ENCODE measurements at regions not wholly inside any gene's neighbourhood (a gene's known extent, or its start where the extent isn't known, plus 50 kb on each side); places are given as distances from the start of the nearest gene placed in this dataset.

- no peak overlapping the region for H3K4me3 ChIP-seq (ENCODE audit: low read depth in 1 of 2, low read length in 2 of 2)
- H3K27me3 ChIP-seq (ENCODE audit: low read depth, low read length): no peaks in the 10 kb centered on the region
- peak overlapping the region; percentile 40 for H3K27ac ChIP-seq (ENCODE audit: low read length)
- H3K9me3 ChIP-seq (ENCODE audit: control insufficient read depth in 1 of 2, low read length in 2 of 2): no peaks in the 10 kb centered on the region
- H3K36me3 ChIP-seq (ENCODE audit: control insufficient read depth in 1 of 2, insufficient read depth in 2 of 2, low read length in 2 of 2): no peaks in the 10 kb centered on the region
- H3K4me1 ChIP-seq (ENCODE audit: control insufficient read depth in 1 of 2, insufficient read depth in 2 of 2, low read length in 2 of 2): peaks cover 0 to 5% of the 10 kb centered on the region in 2 donors
Observed at GRCh38 chr5:57598756-57599155, 116.1 kb upstream of the ACTBL2 start.

GRCh38 chr5:57598097-57598496, 115.5 kb upstream of the ACTBL2 start:
- H3K27ac ChIP-seq (ENCODE audit: low read length): peak overlapping the region; percentile 40
- H3K36me3 ChIP-seq (ENCODE audit: control insufficient read depth in 1 of 2, insufficient read depth in 2 of 2, low read length in 2 of 2): no peaks in the 10 kb centered on the region
- no peak overlapping the region for H3K4me3 ChIP-seq (ENCODE audit: low read depth in 1 of 2, low read length in 2 of 2)
- no peaks in the 10 kb centered on the region for H3K9me3 ChIP-seq (ENCODE audit: control insufficient read depth in 1 of 2, low read length in 2 of 2)
- H3K27me3 ChIP-seq (ENCODE audit: low read depth, low read length): no peaks in the 10 kb centered on the region
- peaks cover 0 to 5% of the 10 kb centered on the region in 2 donors for H3K4me1 ChIP-seq (ENCODE audit: control insufficient read depth in 1 of 2, insufficient read depth in 2 of 2, low read length in 2 of 2)

- Histone ChIP-seq H3K27ac (ENCODE audit: low read length) (no peak overlapping the region), H3K4me3 (ENCODE audit: low read depth in 1 of 2, low read length in 2 of 2) (no peak overlapping the region), H3K36me3 (ENCODE audit: control insufficient read depth in 1 of 2, insufficient read depth in 2 of 2, low read length in 2 of 2) (no peaks in the 10 kb centered on the region), H3K9me3 (ENCODE audit: control insufficient read depth in 1 of 2, low read length in 2 of 2) (no peaks in the 10 kb centered on the region), H3K27me3 (ENCODE audit: low read depth, low read length) (no peaks in the 10 kb centered on the region), H3K4me1 (ENCODE audit: control insufficient read depth in 1 of 2, insufficient read depth in 2 of 2, low read length in 2 of 2) (peaks cover 0 to 5% of the 10 kb centered on the region in 2 donors)
Observed at GRCh38 chr5:57595523-57595991, 112.9 kb upstream of the ACTBL2 start.

GRCh38 chr5:57594436-57594835, 111.8 kb upstream of the ACTBL2 start:
- no peaks in the 10 kb centered on the region for H3K36me3 ChIP-seq (ENCODE audit: control insufficient read depth in 1 of 2, insufficient read depth in 2 of 2, low read length in 2 of 2)
- no peak overlapping the region for H3K27ac ChIP-seq (ENCODE audit: low read length)
- H3K4me3 ChIP-seq (ENCODE audit: low read depth in 1 of 2, low read length in 2 of 2): no peak overlapping the region
- no peaks in the 10 kb centered on the region for H3K27me3 ChIP-seq (ENCODE audit: low read depth, low read length)
- no peaks in the 10 kb centered on the region for H3K9me3 ChIP-seq (ENCODE audit: control insufficient read depth in 1 of 2, low read length in 2 of 2)
- H3K4me1 ChIP-seq (ENCODE audit: control insufficient read depth in 1 of 2, insufficient read depth in 2 of 2, low read length in 2 of 2): peaks cover 0 to 5% of the 10 kb centered on the region in 2 donors

GRCh38 chr5:57592236-57592635, 109.6 kb upstream of the ACTBL2 start:
- H3K4me3 ChIP-seq (ENCODE audit: low read depth in 1 of 2, low read length in 2 of 2): no peak overlapping the region
- no peaks in the 10 kb centered on the region for H3K27me3 ChIP-seq (ENCODE audit: low read depth, low read length)
- peaks cover 0 to 5% of the 10 kb centered on the region in 2 donors for H3K4me1 ChIP-seq (ENCODE audit: control insufficient read depth in 1 of 2, insufficient read depth in 2 of 2, low read length in 2 of 2)
- no peaks in the 10 kb centered on the region for H3K36me3 ChIP-seq (ENCODE audit: control insufficient read depth in 1 of 2, insufficient read depth in 2 of 2, low read length in 2 of 2)
- no peak overlapping the region for H3K27ac ChIP-seq (ENCODE audit: low read length)
- H3K9me3 ChIP-seq (ENCODE audit: control insufficient read depth in 1 of 2, low read length in 2 of 2): no peaks in the 10 kb centered on the region

- H3K27me3 ChIP-seq (ENCODE audit: low read depth, low read length): no peaks in the 10 kb centered on the region
Observed at GRCh38 chr5:57586649-57587048, 104.0 kb upstream of the ACTBL2 start.

GRCh38 chr5:57582578-57583070, 100.0 kb upstream of the ACTBL2 start:
- Histone ChIP-seq H3K36me3 (ENCODE audit: control insufficient read depth in 1 of 2, insufficient read depth in 2 of 2, low read length in 2 of 2) (no peaks in the 10 kb centered on the region), H3K27ac (ENCODE audit: low read length) (no peak overlapping the region), H3K4me1 (ENCODE audit: control insufficient read depth in 1 of 2, insufficient read depth in 2 of 2, low read length in 2 of 2) (peaks cover 0 to 9% of the 10 kb centered on the region in 2 donors), H3K27me3 (ENCODE audit: low read depth, low read length) (no peaks in the 10 kb centered on the region), H3K9me3 (ENCODE audit: control insufficient read depth in 1 of 2, low read length in 2 of 2) (no peaks in the 10 kb centered on the region), H3K4me3 (ENCODE audit: low read depth in 1 of 2, low read length in 2 of 2) (no peak overlapping the region)

More at GRCh38 chr5:57586649-57587048, 104.0 kb upstream of the ACTBL2 start:
- no peak overlapping the region for H3K27ac ChIP-seq (ENCODE audit: low read length)
- H3K36me3 ChIP-seq (ENCODE audit: control insufficient read depth in 1 of 2, insufficient read depth in 2 of 2, low read length in 2 of 2): no peaks in the 10 kb centered on the region
- no peaks in the 10 kb centered on the region for H3K9me3 ChIP-seq (ENCODE audit: control insufficient read depth in 1 of 2, low read length in 2 of 2)
- no peak overlapping the region for H3K4me3 ChIP-seq (ENCODE audit: low read depth in 1 of 2, low read length in 2 of 2)
- peaks cover 0 to 9% of the 10 kb centered on the region in 2 donors for H3K4me1 ChIP-seq (ENCODE audit: control insufficient read depth in 1 of 2, insufficient read depth in 2 of 2, low read length in 2 of 2)

- Histone ChIP-seq H3K9me3 (ENCODE audit: control insufficient read depth in 1 of 2, low read length in 2 of 2) (no peaks in the 10 kb centered on the region), H3K27ac (ENCODE audit: low read length) (peak overlapping the region; percentile 21), H3K4me1 (ENCODE audit: control insufficient read depth in 1 of 2, insufficient read depth in 2 of 2, low read length in 2 of 2) (peaks cover 0 to 8% of the 10 kb centered on the region in 2 donors), H3K27me3 (ENCODE audit: low read depth, low read length) (no peaks in the 10 kb centered on the region), H3K4me3 (ENCODE audit: low read depth in 1 of 2, low read length in 2 of 2) (no peak overlapping the region), H3K36me3 (ENCODE audit: control insufficient read depth in 1 of 2, insufficient read depth in 2 of 2, low read length in 2 of 2) (no peaks in the 10 kb centered on the region)
Observed at GRCh38 chr5:57581772-57582171, 99.2 kb upstream of the ACTBL2 start.

- Histone ChIP-seq H3K4me1 (ENCODE audit: control insufficient read depth in 1 of 2, insufficient read depth in 2 of 2, low read length in 2 of 2) (peaks cover 0 to 2% of the 10 kb centered on the region in 2 donors), H3K27ac (ENCODE audit: low read length) (peak overlapping the region; percentile 21), H3K36me3 (ENCODE audit: control insufficient read depth in 1 of 2, insufficient read depth in 2 of 2, low read length in 2 of 2) (no peaks in the 10 kb centered on the region), H3K4me3 (ENCODE audit: low read depth in 1 of 2, low read length in 2 of 2) (no peak overlapping the region), H3K27me3 (ENCODE audit: low read depth, low read length) (no peaks in the 10 kb centered on the region), H3K9me3 (ENCODE audit: control insufficient read depth in 1 of 2, low read length in 2 of 2) (no peaks in the 10 kb centered on the region)
Observed at GRCh38 chr5:57581222-57581621, 98.6 kb upstream of the ACTBL2 start.

GRCh38 chr5:57577432-57578175, 95.0 kb upstream of the ACTBL2 start:
- no peaks in the 10 kb centered on the region for H3K4me1 ChIP-seq (ENCODE audit: control insufficient read depth in 1 of 2, insufficient read depth in 2 of 2, low read length in 2 of 2)
- H3K36me3 ChIP-seq (ENCODE audit: control insufficient read depth in 1 of 2, insufficient read depth in 2 of 2, low read length in 2 of 2): no peaks in the 10 kb centered on the region
- H3K9me3 ChIP-seq (ENCODE audit: control insufficient read depth in 1 of 2, low read length in 2 of 2): no peaks in the 10 kb centered on the region
- H3K27ac ChIP-seq (ENCODE audit: low read length): no peak overlapping the region
- H3K4me3 ChIP-seq (ENCODE audit: low read depth in 1 of 2, low read length in 2 of 2): no peak overlapping the region
- H3K27me3 ChIP-seq (ENCODE audit: low read depth, low read length): no peaks in the 10 kb centered on the region

GRCh38 chr5:57576317-57576716, 93.7 kb upstream of the ACTBL2 start:
- Histone ChIP-seq H3K9me3 (ENCODE audit: control insufficient read depth in 1 of 2, low read length in 2 of 2) (no peaks in the 10 kb centered on the region), H3K4me1 (ENCODE audit: control insufficient read depth in 1 of 2, insufficient read depth in 2 of 2, low read length in 2 of 2) (no peaks in the 10 kb centered on the region), H3K36me3 (ENCODE audit: control insufficient read depth in 1 of 2, insufficient read depth in 2 of 2, low read length in 2 of 2) (no peaks in the 10 kb centered on the region), H3K4me3 (ENCODE audit: low read depth in 1 of 2, low read length in 2 of 2) (no peak overlapping the region), H3K27me3 (ENCODE audit: low read depth, low read length) (no peaks in the 10 kb centered on the region), H3K27ac (ENCODE audit: low read length) (no peak overlapping the region)
